ENCODE measurements at regions not wholly inside any gene's neighbourhood (a gene's known extent, or its start where the extent isn't known, plus 50 kb on each side); places are given as distances from the start of the nearest gene placed in this dataset.

- no peak for TF ChIP-seq EZH2 (IDR thresholded peaks at IDR 0.05; ENCODE audit: low read depth)
- TF ChIP-seq, protein P1, sequence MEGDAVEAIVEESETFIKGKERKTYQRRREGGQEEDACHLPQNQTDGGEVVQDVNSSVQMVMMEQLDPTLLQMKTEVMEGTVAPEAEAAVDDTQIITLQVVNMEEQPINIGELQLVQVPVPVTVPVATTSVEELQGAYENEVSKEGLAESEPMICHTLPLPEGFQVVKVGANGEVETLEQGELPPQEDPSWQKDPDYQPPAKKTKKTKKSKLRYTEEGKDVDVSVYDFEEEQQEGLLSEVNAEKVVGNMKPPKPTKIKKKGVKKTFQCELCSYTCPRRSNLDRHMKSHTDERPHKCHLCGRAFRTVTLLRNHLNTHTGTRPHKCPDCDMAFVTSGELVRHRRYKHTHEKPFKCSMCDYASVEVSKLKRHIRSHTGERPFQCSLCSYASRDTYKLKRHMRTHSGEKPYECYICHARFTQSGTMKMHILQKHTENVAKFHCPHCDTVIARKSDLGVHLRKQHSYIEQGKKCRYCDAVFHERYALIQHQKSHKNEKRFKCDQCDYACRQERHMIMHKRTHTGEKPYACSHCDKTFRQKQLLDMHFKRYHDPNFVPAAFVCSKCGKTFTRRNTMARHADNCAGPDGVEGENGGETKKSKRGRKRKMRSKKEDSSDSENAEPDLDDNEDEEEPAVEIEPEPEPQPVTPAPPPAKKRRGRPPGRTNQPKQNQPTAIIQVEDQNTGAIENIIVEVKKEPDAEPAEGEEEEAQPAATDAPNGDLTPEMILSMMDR (conservative IDR thresholded peaks at IDR 0.05): no peak
These were observed 133.4 kb upstream of the DYNLRB2 start for GRCh38 chr16:80407265-80407987.

All from PC-9 (cell line).